HG02798 (cell line): ENCODE measurements at regions not wholly inside any gene's neighbourhood (a gene's known extent, or its start where the extent isn't known, plus 50 kb on each side); places are given as distances from the start of the nearest gene placed in this dataset.

ENCODE experiments used
- ATAC-seq: cut with Tn5 transposase; IDR thresholded peaks from one replicate; pipeline ENCODE4 v1.9.1; 2021; ENCODE audit warnings: mild to moderate bottlenecking; ENCODE audit not compliant: unreplicated experiment, poor library complexity

GRCh38 chr13:111551204-111551820 is 230.9 kb downstream of the TEX29 start:
- no peak for ATAC-seq

- no peak for ATAC-seq
Measured at GRCh38 chr13:111552891-111553655, 232.6 kb downstream of the TEX29 start.

- ATAC-seq = no peak
Measured at GRCh38 chr13:111554539-111555267, 234.3 kb downstream of the TEX29 start.

- ATAC-seq = no peak
Measured at GRCh38 chr13:111555268-111555808, 234.9 kb downstream of the TEX29 start.

- no peak for ATAC-seq
Measured at GRCh38 chr13:111555903-111556302, 235.5 kb downstream of the TEX29 start.

GRCh38 chr13:111556496-111556895 is 236.1 kb downstream of the TEX29 start:
- no peak for ATAC-seq

DNA sequence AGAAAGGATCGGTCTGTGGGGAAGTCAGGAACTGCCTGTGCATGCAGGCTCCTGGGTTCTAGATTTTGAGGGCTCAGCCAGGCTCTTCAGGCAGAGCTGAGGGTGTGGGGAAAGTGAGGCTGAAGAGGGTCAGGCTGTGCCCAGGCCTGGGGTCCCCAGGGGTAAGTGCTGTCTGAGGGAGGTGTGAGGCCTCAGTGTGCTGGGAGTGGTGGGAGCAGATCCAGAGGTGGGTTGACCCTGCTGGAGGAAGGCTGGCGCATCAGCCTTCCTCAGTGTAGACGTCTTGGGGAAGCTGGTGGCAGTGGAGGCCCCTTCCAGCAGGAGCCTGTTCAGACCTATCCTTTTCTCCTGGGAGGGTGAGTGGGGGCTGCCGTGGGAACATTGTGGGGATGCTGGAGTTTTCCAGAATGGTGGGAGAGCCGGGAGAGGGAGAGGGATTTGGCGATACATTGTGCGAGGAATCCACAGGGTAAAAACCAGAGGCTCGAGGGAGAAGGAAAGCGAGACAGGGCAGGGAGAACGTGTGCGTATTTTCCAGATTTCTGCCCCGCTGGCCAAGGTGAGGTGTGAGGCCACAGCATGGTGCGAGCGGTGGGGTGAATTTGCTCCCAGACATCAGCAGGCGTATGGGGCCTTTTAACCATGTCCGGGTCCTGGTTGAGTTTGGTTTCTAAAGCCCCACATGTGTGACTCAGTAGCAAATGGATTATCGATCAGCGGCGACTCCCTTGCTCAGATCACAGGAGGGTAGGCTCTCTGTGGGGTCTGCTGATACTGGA is 237.7 kb downstream of the TEX29 start:
- no peak for ATAC-seq

DNA sequence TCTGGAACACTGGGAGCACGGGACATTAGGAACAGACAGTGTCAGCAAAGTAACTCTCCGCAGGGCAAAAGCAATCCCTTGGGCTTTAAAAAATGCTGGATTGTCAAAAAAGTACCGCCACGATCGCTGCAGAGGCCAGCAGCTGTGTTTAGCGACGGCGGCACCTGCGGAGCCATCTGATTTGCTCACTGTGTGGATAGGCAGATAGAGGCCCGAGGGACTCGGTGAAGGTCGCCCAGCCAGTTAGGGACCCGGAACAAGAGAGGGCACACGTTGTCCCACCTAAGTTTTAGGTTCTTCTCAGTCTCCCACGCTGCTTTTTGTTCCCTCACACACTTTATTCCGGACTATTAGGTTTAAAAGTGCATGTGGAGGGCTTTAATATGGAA is 238.3 kb downstream of the TEX29 start:
- ATAC-seq = no peak

GRCh38 chr13:111559612-111560403 is 239.4 kb downstream of the TEX29 start:
- ATAC-seq = no peak

DNA sequence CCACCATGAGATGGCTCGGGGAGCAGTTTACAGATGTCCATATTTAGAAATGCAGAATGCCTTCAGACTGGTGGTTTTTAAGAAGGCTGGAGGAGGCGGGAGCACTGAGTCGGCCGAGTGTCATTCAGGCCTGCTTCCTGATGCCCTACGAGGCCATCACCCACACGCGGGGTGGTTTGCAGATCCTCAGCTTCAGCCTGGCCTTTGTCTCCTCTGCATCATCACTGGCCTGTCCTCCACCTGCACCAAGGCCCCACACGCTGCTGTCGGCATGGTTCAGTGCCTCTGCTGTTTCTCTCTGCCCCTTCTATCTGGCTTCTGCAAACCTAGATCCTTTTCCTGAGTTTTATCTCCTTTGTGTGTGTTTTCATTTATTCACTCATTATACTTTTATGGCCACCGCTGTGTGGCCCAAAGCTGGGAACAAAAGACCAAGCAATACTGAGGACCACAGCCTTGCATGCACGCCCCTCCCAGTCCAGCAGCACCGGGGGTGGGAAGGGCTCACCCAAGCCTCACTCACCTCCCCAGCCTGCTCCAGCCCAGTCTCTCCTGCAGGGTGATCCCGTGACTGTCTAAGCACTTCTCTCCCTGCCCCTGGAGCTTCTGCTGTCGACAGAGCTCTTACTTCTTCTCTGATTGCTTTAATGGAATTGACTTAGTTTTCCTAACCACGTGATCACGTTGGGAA is 240.8 kb downstream of the TEX29 start:
- no peak for ATAC-seq

DNA sequence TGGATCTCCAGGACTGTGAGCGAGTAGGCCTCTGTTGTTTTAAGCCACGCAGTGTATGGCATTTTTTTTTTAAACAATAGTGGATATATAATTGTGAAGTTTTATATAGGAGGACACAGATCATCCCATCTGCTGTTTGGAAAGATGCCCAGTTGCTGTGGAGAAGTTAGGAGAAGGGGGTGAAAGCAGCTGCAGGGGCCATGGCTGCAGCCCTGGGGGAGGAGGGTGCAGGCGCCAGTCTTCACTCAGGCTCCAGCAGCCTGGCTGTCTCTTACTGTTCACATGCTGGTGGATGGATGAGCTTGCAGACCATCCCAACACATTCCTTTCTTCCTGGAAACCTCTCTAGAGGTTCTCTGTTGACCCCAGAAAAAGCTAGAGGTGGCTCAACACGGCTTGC is 242.3 kb downstream of the TEX29 start:
- ATAC-seq = no peak

DNA sequence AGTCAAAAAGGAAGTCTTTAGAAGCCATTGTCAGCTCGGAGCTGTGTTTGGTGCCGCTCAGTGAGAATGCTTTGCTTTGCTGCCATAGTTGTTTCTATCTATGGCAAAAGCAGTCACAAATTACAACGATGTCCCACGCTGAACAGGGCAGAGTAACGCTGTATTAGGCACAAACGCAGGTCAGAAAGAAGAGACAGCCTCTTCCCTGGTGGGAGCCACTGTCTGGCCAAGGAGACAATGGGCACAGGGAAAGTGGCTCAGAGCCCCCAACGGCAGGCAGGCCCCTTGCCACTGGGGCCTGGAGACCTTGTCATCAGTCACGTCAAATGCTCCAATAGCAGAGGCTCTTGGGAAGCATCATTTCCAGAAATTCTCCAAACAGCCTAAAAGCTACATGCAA is 244.2 kb downstream of the TEX29 start:
- ATAC-seq = no peak

DNA sequence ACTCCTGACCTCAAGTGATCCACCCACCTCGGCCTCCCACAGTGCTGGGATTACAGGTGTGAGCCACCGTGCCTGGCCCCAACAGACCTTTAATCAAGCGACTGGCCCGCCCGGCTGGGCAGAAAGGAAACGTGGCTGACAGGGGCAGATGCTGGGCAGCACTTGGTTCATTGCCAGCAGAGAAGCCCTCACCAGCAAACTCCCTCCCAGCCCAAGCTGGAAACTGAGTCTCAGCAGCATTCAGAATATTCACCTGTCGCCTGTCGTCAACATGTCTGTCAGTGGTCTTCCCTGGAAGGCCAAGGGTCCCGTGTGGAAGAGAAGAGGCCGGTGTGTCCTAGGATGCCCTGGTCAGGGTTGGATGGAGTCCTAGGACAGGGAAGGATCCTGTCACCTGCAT is 245.0 kb downstream of the TEX29 start:
- no peak for ATAC-seq

GRCh38 chr13:111566567-111566966 is 246.1 kb downstream of the TEX29 start:
- no peak for ATAC-seq

DNA sequence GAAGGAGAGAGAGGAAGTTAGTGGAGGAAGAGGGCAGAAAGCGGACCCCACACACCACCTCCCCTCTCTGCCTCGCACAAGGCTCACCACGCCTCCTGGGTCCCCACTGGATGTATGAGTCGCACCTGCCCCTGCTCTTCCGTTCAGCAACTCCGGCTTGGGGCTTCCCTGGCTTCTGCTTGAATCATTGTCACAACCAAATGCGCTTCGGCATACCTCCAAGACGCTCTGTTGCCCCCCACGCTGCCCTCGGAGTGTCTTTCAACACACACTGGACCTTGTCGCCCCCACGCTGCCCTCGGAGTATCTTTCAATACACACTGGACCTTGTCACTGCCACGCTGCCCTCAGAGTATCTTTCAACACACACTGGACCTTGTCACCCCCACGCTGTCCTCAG is 247.2 kb downstream of the TEX29 start:
- no peak for ATAC-seq

GRCh38 chr13:111568290-111568689 is 247.8 kb downstream of the TEX29 start:
- ATAC-seq = no peak

GRCh38 chr13:111570911-111571310 is 250.5 kb downstream of the TEX29 start:
- no peak for ATAC-seq

- no peak for ATAC-seq
Measured at GRCh38 chr13:111572956-111573761, 252.7 kb downstream of the TEX29 start.
